K562 (cell line): ENCODE measurements at regions not wholly inside any gene's neighbourhood (a gene's known extent, or its start where the extent isn't known, plus 50 kb on each side); places are given as distances from the start of the nearest gene placed in this dataset.
"Not testable (repeated sequence)": the region's sequence is repeated elsewhere in the genome, so short reads cannot be mapped to it uniquely, and the experiment has no call there.

ENCODE experiments used
- ATAC-seq: fragments of 200-7000 bp; cut with Tn5 transposase; 3 replicates; pipeline ENCODE4 v1.9.1; 2020; ENCODE audit warnings: moderate library complexity
- BruUV-seq: library from RNA; stranded (reverse); fragments of 400-500 nt; replicated peaks from 2 replicates; lab custom pipeline; 2021; lab: Mats Ljungman, UMichigan
- CTCF ChIA-PET: fragments of 300-600 bp; formaldehyde crosslinking; extraction: SDS; loops from one replicate; lab custom pipeline; 2021; ENCODE audit warnings: low intra/inter-chr PET ratio; lab: Yijun Ruan, JAX
- POLR2A ChIA-PET: fragments of 300-600, 350-650 bp; sonication (Branson Sonifier 250); formaldehyde crosslinking; extraction: SDS; loops from one replicate; lab custom pipeline; 2021; ENCODE audit warnings: antibody characterized with exemption, inconsistent platforms; lab: Yijun Ruan, JAX
- DNase-seq, 4 experiments: peaks; one replicate each; pipeline versions ENCODE4 v3.0.0 to v3.0.0-alpha.2; 2011 to 2018; ENCODE audit warnings: low spot score in 3 of 4, mixed read lengths in 3 of 4; ENCODE audit errors: extremely low read depth in 1 of 4
- FAIRE-seq: peaks from 2 replicates; lab custom pipeline; 2011; peaks lifted over from hg19 to GRCh38; lab: Jason Lieb, UNC
- H2AFZ ChIP-seq: 2 replicates; pipeline ENCODE4 v1.6.0; 2011; ENCODE audit warnings: low read depth, low read length, control low read depth, inconsistent platforms
- H3K27ac ChIP-seq: fragments of 200-600 bp; 3 replicates; pipeline ENCODE4 v1.8.0; 2011; ENCODE audit warnings: low read depth, mild to moderate bottlenecking, control low read depth, inconsistent platforms, low read length, moderate library complexity, mixed read lengths; ENCODE audit errors: extremely low read depth
- H3K27me3 ChIP-seq, 2 experiments: fragments of 300-600 bp in 1 of 2; 2 replicates in 1 of 2; 3 replicates in 1 of 2; pipeline versions ENCODE4 v1.6.0 to v1.8.0; 2011; ENCODE audit warnings: inconsistent platforms in 2 of 2, low read length in 2 of 2, mild to moderate bottlenecking in 1 of 2, mixed read lengths in 1 of 2, moderate library complexity in 1 of 2; ENCODE audit not compliant: control insufficient read depth in 2 of 2, insufficient read depth in 2 of 2
- H3K36me3 ChIP-seq: fragments of 300-600 bp; 3 replicates; pipeline ENCODE4 v1.8.0; 2011; ENCODE audit warnings: mild to moderate bottlenecking, low read length, inconsistent platforms; ENCODE audit not compliant: control insufficient read depth, insufficient read depth
- H3K4me1 ChIP-seq, 2 experiments: fragments of 200-600 bp in 1 of 2; replicated peaks in 1 of 2; 2 replicates in 1 of 2; 3 replicates in 1 of 2; pipeline versions ENCODE4 v1.5.1 to v1.8.0; 2011; ENCODE audit warnings: inconsistent platforms in 2 of 2, low read length in 2 of 2, mild to moderate bottlenecking in 1 of 2, mixed read lengths in 1 of 2, moderate library complexity in 1 of 2; ENCODE audit not compliant: control insufficient read depth in 2 of 2, insufficient read depth in 2 of 2
- H3K4me2 ChIP-seq: 2 replicates; pipeline ENCODE4 v1.6.1; 2011; ENCODE audit warnings: low read length, control low read depth, inconsistent platforms, mixed read lengths; ENCODE audit not compliant: insufficient read depth
- H3K4me3 ChIP-seq: fragments of 200-600 bp; sonication (generic), shearing (Covaris generic); 2 replicates; pipeline ENCODE4 v1.5.1; 2016; ENCODE audit warnings: control low read depth, inconsistent platforms
- H3K79me2 ChIP-seq: fragments of 200-600 bp; 3 replicates; pipeline ENCODE4 v1.8.0; 2011; ENCODE audit warnings: low read length, inconsistent platforms; ENCODE audit not compliant: control insufficient read depth, insufficient read depth
- H3K9ac ChIP-seq, 2 experiments: 2 replicates each; pipeline versions ENCODE4 v1.6.0 to v1.6.1; 2011; ENCODE audit warnings: low read depth in 2 of 2, low read length in 2 of 2, control low read depth in 1 of 2, inconsistent platforms in 1 of 2, mild to moderate bottlenecking in 1 of 2, mixed read lengths in 1 of 2; ENCODE audit not compliant: insufficient read depth in 1 of 2
- H3K9me1 ChIP-seq: one replicate; pipeline ENCODE4 v1.6.0; 2011; ENCODE audit warnings: inconsistent platforms, mild to moderate bottlenecking, low read length, moderate library complexity; ENCODE audit not compliant: control insufficient read depth, insufficient read depth
- H3K9me3 ChIP-seq: replicated peaks from 2 replicates; pipeline ENCODE4 v1.5.1; 2011; ENCODE audit warnings: low read depth, low read length, inconsistent platforms; ENCODE audit not compliant: control insufficient read depth, insufficient read depth
- H4K20me1 ChIP-seq: replicated peaks from 2 replicates; pipeline ENCODE4 v1.6.1; 2011; ENCODE audit warnings: low read length, inconsistent platforms, mixed read lengths; ENCODE audit not compliant: control insufficient read depth, insufficient read depth
- FOSL1 ChIP-seq: fragments of 200-800 bp; sonication (Bioruptor generic); conservative IDR thresholded peaks from 2 replicates; pipeline ENCODE4 v1.6.1; 2016; ENCODE audit warnings: missing genetic modification characterization, missing compliant biosample characterization
- WGBS: fragments of 100-300 bp; shearing (Covaris generic); methylation state at CpG from one replicate; pipeline ENCODE4 v1.1.6; 2016; ENCODE audit warnings: low coverage, mixed read lengths; ENCODE audit not compliant: insufficient coverage; ENCODE audit errors: missing lambda C conversion rate; 5-methylcytosine and 5-hydroxymethylcytosine counted together
- in situ Hi-C: fragments of 300-500 bp; cut with MboI; formaldehyde crosslinking; loops from 4 replicates; pipeline ENCODE4 v1.15.0; 2018; ENCODE audit warnings: inconsistent platforms, mixed read lengths
- intact Hi-C: fragments of 100-400 bp; cut with micrococcal nuclease; formaldehyde crosslinking; loops from 2 replicates; pipeline ENCODE4 v1.14.2; 2022
- TF ChIP-seq, protein P1 (sequence below): fragments of 450-650 bp; IDR thresholded peaks from 2 replicates; pipeline ENCODE4 v1.6.1; 2016; ENCODE audit warnings: antibody characterized with exemption

DNA sequence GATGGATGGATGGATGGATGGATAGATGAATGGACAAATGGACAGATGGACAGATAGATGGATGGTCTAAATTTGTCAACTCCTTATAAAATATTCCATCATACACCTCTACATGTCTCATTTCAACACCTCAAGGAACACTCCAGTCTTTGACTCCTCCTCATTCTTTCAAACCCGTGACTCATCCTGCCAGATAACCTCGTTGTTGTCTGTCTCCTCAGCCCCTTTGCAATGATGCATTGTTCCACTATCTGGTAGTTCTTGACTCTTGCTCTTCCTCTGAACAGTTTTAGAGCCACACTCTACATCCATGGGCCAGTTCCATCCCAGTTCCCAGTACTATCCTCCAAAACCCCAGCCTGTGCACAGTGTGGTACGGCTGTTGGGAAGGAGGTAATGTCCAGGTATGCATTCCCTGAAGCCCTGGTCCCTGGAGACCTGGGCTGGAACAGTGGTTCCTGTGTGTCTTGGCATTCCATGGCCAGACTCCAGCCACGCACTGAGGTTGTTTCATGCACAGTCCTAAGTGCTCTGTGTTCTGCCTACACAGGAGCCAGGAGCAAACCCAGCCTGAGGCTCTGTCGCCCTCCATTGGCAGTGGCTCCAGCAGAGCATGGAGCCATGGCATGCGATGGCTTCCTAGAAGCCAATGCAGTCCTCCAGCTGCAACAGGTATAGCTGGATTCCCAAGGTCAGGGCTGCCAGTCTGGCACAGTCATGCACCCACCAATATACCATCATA is 105.7 kb downstream of the C17orf67 start:
- no peak for FAIRE-seq
- CTCF ChIA-PET: no interaction called here
- H3K27ac ChIP-seq: no peak overlapping the region
- H3K27me3 ChIP-seq: peaks cover 9 to 20% of the 10 kb centered on the region in 2 experiments; a peak in 4 of 5 replicates
- POLR2A ChIA-PET: no interaction called here
- H2AFZ ChIP-seq: no peak overlapping the region
- 0 out of 2 replicates have a peak, but pooled peaks cover 6% of the 10 kb centered on the region for H4K20me1 ChIP-seq
- no peak overlapping the region for H3K4me3 ChIP-seq
- BruUV-seq: no TSS peak
- intact Hi-C loops (no loop called here), in situ Hi-C loops (no loop called here)
- no peak overlapping the region for H3K9ac ChIP-seq
- H3K79me2 ChIP-seq: no peaks in the 10 kb centered on the region
- no peak overlapping the region for H3K4me2 ChIP-seq
- WGBS: 1% methylated on average over 6 of the region's 6 CpGs
- no peaks in the 10 kb centered on the region for H3K9me3 ChIP-seq
- no peak for DNase-seq
- peak; percentile 39; the same call in 1 of the 2 replicates for TF ChIP-seq FOSL1 (tag)
- TF ChIP-seq, protein P1, sequence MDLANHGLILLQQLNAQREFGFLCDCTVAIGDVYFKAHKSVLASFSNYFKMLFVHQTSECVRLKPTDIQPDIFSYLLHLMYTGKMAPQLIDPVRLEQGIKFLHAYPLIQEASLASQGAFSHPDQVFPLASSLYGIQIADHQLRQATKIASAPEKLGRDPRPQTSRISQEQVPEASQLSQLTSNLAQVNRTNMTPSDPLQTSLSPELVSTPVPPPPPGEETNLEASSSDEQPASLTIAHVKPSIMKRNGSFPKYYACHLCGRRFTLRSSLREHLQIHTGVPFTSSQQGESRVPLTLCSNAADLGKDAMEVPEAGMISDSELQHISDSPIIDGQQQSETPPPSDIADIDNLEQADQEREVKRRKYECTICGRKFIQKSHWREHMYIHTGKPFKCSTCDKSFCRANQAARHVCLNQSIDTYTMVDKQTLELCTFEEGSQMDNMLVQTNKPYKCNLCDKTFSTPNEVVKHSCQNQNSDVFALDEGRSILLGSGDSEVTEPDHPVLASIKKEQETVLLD: no peak
- no peaks in the 10 kb centered on the region for H3K9me1 ChIP-seq
- no peaks in the 10 kb centered on the region for H3K36me3 ChIP-seq
- ATAC-seq: no peak
- H3K4me1 ChIP-seq: no peaks in the 10 kb centered on the region

DNA sequence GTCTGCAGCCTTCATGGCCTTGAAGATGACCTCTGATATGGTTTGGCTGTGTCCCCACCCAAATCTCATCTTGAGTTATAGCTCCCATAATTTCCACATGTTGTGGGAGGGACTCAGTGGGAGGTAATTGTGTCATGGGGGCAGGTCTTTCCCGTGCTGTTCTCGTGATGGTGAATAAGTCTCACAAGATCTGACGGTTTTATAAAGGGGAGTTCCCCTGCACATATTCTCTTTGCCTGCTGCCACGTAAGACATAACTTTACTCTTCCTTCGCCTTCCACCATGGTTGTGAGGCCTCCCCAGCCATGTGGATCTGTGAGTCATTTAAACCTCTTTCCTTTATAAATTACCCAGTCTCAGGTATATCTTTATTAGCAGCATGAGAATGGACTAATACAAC is 102.6 kb downstream of the C17orf67 start:
- H3K79me2 ChIP-seq, H3K9me1 ChIP-seq, H3K4me1 ChIP-seq, H3K36me3 ChIP-seq, in situ Hi-C loops, FAIRE-seq, H2AFZ ChIP-seq, ATAC-seq, H3K4me3 ChIP-seq, H3K9me3 ChIP-seq, H4K20me1 ChIP-seq, CTCF ChIA-PET, intact Hi-C loops, DNase-seq, H3K9ac ChIP-seq, H3K4me2 ChIP-seq, POLR2A ChIA-PET, H3K27ac ChIP-seq, H3K27me3 ChIP-seq, BruUV-seq: not testable (repeated sequence)
- WGBS: 0% methylated on average over 5 of the region's 5 CpGs
